NCI-H2171 (cell line): ENCODE measurements at regions not wholly inside any gene's neighbourhood (a gene's known extent, or its start where the extent isn't known, plus 50 kb on each side); places are given as distances from the start of the nearest gene placed in this dataset.

Experiments
- DNase-seq: peaks from one replicate; lab custom pipeline; 2025; lab: John Stamatoyannopoulos, UW

DNA sequence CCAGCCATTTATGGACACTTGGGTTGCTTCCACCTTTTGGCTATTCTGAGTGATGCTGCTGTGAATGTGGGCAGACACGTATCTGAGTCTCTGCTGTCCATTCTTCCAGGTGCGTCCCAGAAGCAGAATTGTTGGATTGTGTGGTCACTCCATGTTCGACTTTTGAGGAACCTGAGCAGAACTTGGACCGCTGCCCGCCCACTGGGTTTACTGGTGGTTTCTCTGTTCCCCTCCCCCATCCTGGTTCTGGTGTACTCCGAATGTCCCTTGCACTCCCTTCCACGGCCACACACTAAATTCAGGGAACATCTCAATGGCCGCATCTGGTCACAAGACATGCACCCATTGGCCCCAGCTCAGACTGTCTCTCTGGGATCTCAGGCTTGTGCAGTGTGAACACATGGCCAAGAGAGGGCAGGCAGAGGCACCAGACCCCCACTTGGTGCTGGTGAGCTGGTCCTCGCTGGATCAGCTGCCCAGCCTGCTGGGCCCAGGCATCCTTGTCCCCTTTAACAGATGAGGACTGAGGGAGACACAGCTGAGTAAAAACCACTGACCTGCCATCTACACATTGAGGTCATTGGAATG lies 565.1 kb downstream of the NPHP4 start:
- DNase-seq = no peak

GRCh38 chr1:5424802-5425703 lies 567.2 kb downstream of the NPHP4 start:
- no peak for DNase-seq

DNA sequence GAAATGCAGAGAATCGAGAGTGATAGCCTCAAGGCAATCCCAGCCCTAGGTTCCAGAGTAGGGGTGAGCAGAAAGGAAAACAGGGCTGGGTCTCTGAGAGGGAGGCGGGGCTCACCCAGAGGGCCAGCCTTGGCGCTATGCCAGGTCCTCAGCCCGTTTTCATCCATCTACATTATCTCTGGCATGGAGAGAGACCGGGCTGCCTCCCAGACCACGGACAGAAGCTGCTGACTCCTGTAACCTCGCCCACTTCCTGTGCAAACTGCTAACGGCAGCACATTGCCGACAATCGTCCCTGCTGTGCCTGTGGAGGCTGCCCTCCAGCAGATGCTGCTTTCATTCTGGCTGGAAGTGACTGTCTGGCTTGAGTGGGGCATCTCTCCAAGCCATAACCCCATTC lies 569.1 kb downstream of the NPHP4 start:
- DNase-seq = no peak

DNA sequence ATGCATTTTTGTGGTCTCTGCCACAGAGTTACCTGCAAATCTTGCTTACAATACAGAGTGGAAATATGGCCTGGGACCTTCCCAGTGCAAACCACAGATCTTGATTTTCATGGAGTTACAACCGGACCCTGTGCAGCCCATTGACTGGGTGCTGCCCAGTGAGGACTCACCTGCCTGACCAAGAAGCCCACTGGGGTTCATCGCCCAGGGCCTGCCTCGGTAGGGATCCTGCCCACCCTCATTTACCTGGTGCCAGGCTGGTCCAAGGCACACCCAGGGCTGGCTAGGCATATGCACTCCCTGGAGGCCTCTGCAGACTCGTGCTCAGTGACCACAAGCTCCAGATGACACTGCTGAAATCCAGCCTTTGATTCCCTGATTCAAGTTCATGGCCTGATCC lies 572.7 kb downstream of the NPHP4 start:
- no peak for DNase-seq

DNA sequence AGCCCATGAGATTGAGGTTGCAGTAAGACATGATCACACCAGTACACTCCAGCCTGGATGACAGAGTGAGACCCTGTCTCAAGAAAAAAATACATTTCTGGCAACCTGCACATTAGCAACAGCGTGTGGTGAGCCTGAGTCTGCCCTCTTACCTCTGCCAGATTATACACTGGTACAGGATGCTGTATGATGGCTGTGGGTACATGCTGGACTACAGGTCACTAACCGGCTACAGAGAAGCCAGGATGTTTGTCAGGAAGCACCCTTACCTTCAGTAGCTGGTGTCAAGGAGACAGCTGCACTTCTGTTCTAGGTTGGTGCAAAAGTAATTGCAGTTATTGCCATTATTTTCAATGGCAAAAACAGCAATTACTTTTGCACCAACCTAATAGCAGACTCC lies 575.7 kb downstream of the NPHP4 start:
- no peak for DNase-seq

GRCh38 chr1:5415606-5416005 lies 576.6 kb downstream of the NPHP4 start:
- DNase-seq = no peak

- no peak for DNase-seq
Measured at GRCh38 chr1:5410652-5411051, 581.6 kb downstream of the NPHP4 start.

- DNase-seq = no peak
Measured at GRCh38 chr1:5408401-5408800, 583.8 kb downstream of the NPHP4 start.

- DNase-seq = no peak
Measured at GRCh38 chr1:5405263-5405662, 587.0 kb downstream of the NPHP4 start.

DNA sequence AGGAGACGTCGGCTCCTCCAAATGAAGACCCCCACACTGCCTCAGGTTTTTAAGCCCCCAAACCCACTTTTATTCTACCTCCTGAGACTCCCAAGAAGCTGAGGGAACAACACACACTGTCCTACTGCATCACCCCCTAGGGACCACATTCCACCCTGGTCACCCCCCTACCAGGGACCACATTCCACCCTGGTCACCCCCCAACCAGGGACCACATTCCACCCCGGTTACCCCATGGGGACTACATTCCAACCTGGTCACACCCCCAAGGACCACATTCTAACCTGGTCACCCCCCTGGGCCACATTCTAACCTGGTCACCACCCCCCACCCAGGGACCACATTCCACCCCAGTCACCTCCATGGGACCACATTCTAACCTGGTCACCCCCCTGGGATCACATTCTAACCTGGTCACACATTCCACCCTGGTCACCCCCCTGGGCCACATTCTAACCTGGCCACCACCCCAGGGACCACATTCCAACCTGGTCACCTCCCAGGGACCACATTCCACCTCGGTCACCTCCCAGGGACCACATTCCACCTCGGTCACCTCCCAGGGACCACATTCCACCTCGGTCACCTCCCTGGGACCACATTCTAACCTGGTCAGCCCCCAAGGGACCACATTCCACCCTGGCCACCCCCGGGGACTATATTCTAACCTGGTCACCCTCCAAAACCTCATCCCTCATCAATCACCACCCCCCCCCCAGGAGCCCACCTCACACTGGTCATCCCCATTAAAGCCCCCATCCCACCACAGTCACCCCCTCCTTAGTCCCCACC lies 587.6 kb downstream of the NPHP4 start:
- DNase-seq = no peak

GRCh38 chr1:5403935-5404334 lies 588.3 kb downstream of the NPHP4 start:
- DNase-seq = no peak

DNA sequence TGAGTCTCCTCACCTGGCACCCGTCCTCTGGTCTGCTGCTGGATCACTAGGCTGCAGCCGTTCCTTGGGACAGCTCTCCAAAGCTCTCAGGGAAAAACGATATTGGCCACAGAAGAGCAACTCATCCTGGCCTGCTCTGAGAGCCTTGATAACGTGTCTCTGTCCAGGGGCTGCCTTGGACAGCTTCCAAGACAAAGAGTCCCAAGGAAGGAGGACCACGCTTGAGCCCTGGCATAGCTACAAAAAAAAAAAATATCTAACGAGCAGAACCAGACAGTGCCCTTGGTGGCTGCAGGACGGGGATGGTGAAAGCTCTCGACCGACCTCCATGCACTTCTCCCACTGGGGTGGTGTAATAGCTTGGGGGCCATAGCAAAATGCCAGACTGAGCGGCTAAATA lies 589.6 kb downstream of the NPHP4 start:
- DNase-seq = no peak

DNA sequence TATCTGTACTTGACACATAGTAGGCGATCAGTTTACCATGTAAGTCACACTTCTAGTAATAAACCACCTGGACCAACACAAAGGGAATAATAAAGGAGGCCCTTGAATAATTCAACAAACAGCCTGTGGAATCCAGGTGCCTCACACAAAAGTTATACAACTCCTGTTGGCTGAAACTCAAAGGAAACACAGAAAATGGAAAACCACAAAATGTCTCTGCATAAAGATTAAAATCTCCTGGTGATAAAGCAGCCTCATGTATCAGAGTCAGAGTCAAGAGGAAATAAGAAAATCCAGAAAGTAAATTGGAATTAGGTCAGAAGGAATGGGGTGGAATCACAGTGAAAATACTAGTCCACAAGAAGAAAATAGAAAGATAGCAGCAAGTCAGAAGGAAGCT lies 592.5 kb downstream of the NPHP4 start:
- DNase-seq = no peak

- DNase-seq = no peak
Measured at GRCh38 chr1:5396593-5396992, 595.6 kb downstream of the NPHP4 start.

DNA sequence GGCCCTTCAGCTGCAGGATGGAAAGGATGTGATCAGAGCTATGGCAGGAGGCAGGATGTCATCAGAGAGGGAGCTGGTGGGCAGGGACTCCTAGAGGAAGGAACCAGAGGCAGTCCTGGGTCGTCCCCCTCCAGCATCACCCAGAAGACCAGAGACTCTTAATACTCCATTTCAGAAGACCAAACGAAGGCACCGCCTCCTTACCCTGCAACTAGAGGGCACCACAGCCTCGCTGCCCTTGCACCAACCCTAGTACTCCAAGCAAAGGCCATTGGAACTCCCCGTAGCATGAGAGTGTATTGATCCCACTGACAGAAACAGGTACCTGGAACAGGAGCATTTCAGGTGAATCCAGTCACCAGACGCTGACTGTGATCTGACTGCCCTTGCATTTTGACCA lies 598.1 kb downstream of the NPHP4 start:
- no peak for DNase-seq

GRCh38 chr1:5393603-5394002 lies 598.6 kb downstream of the NPHP4 start:
- no peak for DNase-seq

GRCh38 chr1:5393146-5393545 lies 599.1 kb downstream of the NPHP4 start:
- DNase-seq = no peak

GRCh38 chr1:5391725-5392124 lies 600.5 kb downstream of the NPHP4 start:
- DNase-seq = no peak

GRCh38 chr1:5390504-5390903 lies 601.7 kb downstream of the NPHP4 start:
- DNase-seq = no peak

DNA sequence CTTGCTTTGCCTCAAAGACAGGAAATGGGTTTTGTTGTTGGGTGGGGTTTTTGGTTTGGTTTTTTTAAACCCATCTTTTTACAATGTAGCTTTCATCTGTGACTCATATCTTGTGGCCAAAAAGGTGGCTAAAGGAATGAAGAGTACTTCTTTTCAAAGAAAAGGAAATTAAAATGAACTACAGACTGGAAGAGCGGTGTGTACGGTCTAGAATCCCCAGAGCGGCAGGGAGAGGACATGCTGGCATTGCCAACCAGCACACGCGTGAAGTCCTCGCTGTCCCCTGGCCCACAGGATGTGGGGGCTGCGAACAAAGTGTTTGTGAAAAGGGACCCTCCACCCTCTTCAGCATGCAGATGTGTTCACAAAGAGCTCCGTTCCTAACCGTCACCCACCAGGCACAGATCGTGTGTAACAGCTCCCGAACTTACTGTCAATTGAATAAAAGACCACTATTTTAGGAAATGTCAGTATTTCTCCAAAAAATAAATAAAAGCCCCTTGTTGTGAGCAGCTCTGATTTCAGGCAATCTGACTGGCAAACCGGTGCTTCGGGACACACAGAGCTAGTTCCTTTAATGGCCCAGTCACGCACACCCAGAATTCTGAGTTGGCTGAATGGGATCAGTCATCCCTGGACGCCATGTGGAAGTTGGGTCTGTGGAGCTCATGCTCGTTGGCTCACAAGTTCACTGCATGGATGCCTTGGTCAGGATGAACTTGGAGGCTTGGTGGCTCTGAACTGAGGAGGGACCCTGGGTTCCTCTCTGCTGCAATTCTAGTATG lies 602.9 kb downstream of the NPHP4 start:
- no peak for DNase-seq

DNA sequence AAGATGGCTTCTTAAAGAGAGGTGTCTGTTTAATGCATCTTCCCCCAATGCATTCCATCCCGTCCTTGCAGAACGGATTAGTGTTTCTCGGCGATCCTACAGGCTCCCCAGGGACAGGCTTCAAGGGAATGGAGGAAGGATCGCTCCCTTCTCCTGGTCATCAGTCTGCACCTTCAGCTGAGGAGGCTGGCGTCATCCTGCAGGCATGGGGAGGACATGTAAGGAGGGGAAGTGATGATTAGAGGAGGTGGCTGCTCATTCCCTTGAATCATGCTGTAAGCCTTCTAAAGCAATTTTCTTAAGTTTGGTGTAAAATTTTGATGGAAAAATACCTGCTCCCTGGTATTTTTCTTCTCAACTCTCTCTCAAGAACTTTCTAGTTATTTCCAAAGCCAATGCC lies 603.6 kb downstream of the NPHP4 start:
- no peak for DNase-seq

GRCh38 chr1:5386371-5386770 lies 605.9 kb downstream of the NPHP4 start:
- DNase-seq = no peak
